Non-pigmented ciliary epithelial cell (primary cell): ENCODE measurements at regions not wholly inside any gene's neighbourhood (a gene's known extent, or its start where the extent isn't known, plus 50 kb on each side); places are given as distances from the start of the nearest gene placed in this dataset.
"Not testable (repeated sequence)": the region's sequence is repeated elsewhere in the genome, so short reads cannot be mapped to it uniquely, and the experiment has no call there.

ENCODE experiments used
- DNase-seq: peaks from one replicate; pipeline ENCODE4 v3.0.0-alpha.2; 2010; ENCODE audit warnings: low read depth

- DNase-seq, result not testable (repeated sequence)
These were observed 1742.5 kb upstream of the CDH6 start for GRCh38 chr5:29451004-29451403.

GRCh38 chr5:29414681-29415080 is 1778.8 kb upstream of the CDH6 start:
- no peak for DNase-seq

- DNase-seq, result no peak
These were observed 1780.5 kb upstream of the CDH6 start for GRCh38 chr5:29412979-29413378.

- DNase-seq, result no peak
These were observed 1791.2 kb upstream of the CDH6 start for GRCh38 chr5:29402270-29402669.

GRCh38 chr5:29389993-29390392 is 1803.5 kb upstream of the CDH6 start:
- no peak for DNase-seq

GRCh38 chr5:29387384-29387783 is 1806.1 kb upstream of the CDH6 start:
- DNase-seq, result no peak

- DNase-seq, result no peak
These were observed 1810.7 kb upstream of the CDH6 start for GRCh38 chr5:29382780-29383179.

GRCh38 chr5:29380029-29380428 is 1813.5 kb upstream of the CDH6 start:
- no peak for DNase-seq

GRCh38 chr5:29379619-29380018 is 1813.9 kb upstream of the CDH6 start:
- DNase-seq, result no peak

GRCh38 chr5:29378104-29378503 is 1815.4 kb upstream of the CDH6 start:
- DNase-seq, result no peak

GRCh38 chr5:29370248-29370647 is 1823.2 kb upstream of the CDH6 start:
- no peak for DNase-seq

- no peak for DNase-seq
These were observed 1826.2 kb upstream of the CDH6 start for GRCh38 chr5:29367176-29367833.

GRCh38 chr5:29351170-29351569 is 1842.3 kb upstream of the CDH6 start:
- no peak for DNase-seq

- DNase-seq, result no peak
These were observed 1856.5 kb upstream of the CDH6 start for GRCh38 chr5:29337030-29337429.

GRCh38 chr5:29321591-29321990 is 1871.9 kb upstream of the CDH6 start:
- DNase-seq, result no peak

- DNase-seq, result no peak
These were observed 1884.1 kb upstream of the CDH6 start for GRCh38 chr5:29309359-29309758.

- DNase-seq, result no peak
These were observed 1886.0 kb upstream of the CDH6 start for GRCh38 chr5:29307478-29307877.

GRCh38 chr5:29304545-29304944 is 1888.9 kb upstream of the CDH6 start:
- DNase-seq, result no peak

- no peak for DNase-seq
These were observed 1896.9 kb upstream of the CDH6 start for GRCh38 chr5:29296548-29296947.

- no peak for DNase-seq
These were observed 1915.8 kb upstream of the CDH6 start for GRCh38 chr5:29277642-29278041.

GRCh38 chr5:29276371-29276770 is 1917.1 kb upstream of the CDH6 start:
- DNase-seq, result no peak

GRCh38 chr5:29263915-29264351 is 1929.6 kb upstream of the CDH6 start:
- no peak for DNase-seq

GRCh38 chr5:29262339-29263123 is 1931.0 kb upstream of the CDH6 start:
- DNase-seq, result no peak

GRCh38 chr5:29261213-29261612 is 1932.3 kb upstream of the CDH6 start:
- DNase-seq, result no peak
